ENCODE measurements at regions not wholly inside any gene's neighbourhood (a gene's known extent, or its start where the extent isn't known, plus 50 kb on each side); places are given as distances from the start of the nearest gene placed in this dataset.

- Mint-ChIP-seq H3K27me3 (no peaks in the 10 kb centered on the region), H3K4me3 (no peak overlapping the region), H3K27ac (no peak overlapping the region), H3K36me3 (ENCODE audit: low read depth) (no peaks in the 10 kb centered on the region), H3K9me3 (peaks cover 5% of the 10 kb centered on the region), H3K4me1 (ENCODE audit: low read depth) (no peaks in the 10 kb centered on the region)
Measured at GRCh38 chr1:82423174-82423815, 622.6 kb downstream of the ADGRL2 start.

GRCh38 chr1:82421782-82422181 lies 621.0 kb downstream of the ADGRL2 start:
- no peaks in the 10 kb centered on the region for H3K4me1 Mint-ChIP-seq (ENCODE audit: low read depth)
- H3K36me3 Mint-ChIP-seq (ENCODE audit: low read depth): no peaks in the 10 kb centered on the region
- H3K27me3 Mint-ChIP-seq: no peaks in the 10 kb centered on the region
- no peak overlapping the region for H3K27ac Mint-ChIP-seq
- no peak overlapping the region for H3K4me3 Mint-ChIP-seq
- H3K9me3 Mint-ChIP-seq: no peaks in the 10 kb centered on the region

- no peaks in the 10 kb centered on the region for H3K36me3 Mint-ChIP-seq (ENCODE audit: low read depth)
- H3K4me3 Mint-ChIP-seq: no peak overlapping the region
- H3K9me3 Mint-ChIP-seq: no peaks in the 10 kb centered on the region
- H3K27me3 Mint-ChIP-seq: no peaks in the 10 kb centered on the region
- no peaks in the 10 kb centered on the region for H3K4me1 Mint-ChIP-seq (ENCODE audit: low read depth)
- H3K27ac Mint-ChIP-seq: no peak overlapping the region
Measured at GRCh38 chr1:82420584-82420983, 619.9 kb downstream of the ADGRL2 start.

- Mint-ChIP-seq H3K4me1 (ENCODE audit: low read depth) (no peaks in the 10 kb centered on the region), H3K9me3 (peaks cover 2% of the 10 kb centered on the region), H3K36me3 (ENCODE audit: low read depth) (no peaks in the 10 kb centered on the region), H3K27me3 (no peaks in the 10 kb centered on the region), H3K27ac (no peak overlapping the region), H3K4me3 (no peak overlapping the region)
Measured at GRCh38 chr1:82411605-82412004, 610.9 kb downstream of the ADGRL2 start.

- Mint-ChIP-seq H3K4me1 (ENCODE audit: low read depth) (no peaks in the 10 kb centered on the region), H3K36me3 (ENCODE audit: low read depth) (no peaks in the 10 kb centered on the region), H3K27ac (no peak overlapping the region), H3K9me3 (peaks cover 7% of the 10 kb centered on the region), H3K27me3 (no peaks in the 10 kb centered on the region), H3K4me3 (no peak overlapping the region)
Measured at GRCh38 chr1:82405333-82405732, 604.6 kb downstream of the ADGRL2 start.

GRCh38 chr1:82401116-82401515 lies 600.4 kb downstream of the ADGRL2 start:
- no peak overlapping the region for H3K27ac Mint-ChIP-seq
- H3K9me3 Mint-ChIP-seq: peaks cover under 1% of the 10 kb centered on the region
- no peaks in the 10 kb centered on the region for H3K27me3 Mint-ChIP-seq
- H3K36me3 Mint-ChIP-seq (ENCODE audit: low read depth): no peaks in the 10 kb centered on the region
- no peak overlapping the region for H3K4me3 Mint-ChIP-seq
- H3K4me1 Mint-ChIP-seq (ENCODE audit: low read depth): no peaks in the 10 kb centered on the region

- no peak overlapping the region for H3K27ac Mint-ChIP-seq
- H3K4me1 Mint-ChIP-seq (ENCODE audit: low read depth): no peaks in the 10 kb centered on the region
- no peaks in the 10 kb centered on the region for H3K27me3 Mint-ChIP-seq
- H3K9me3 Mint-ChIP-seq: no peaks in the 10 kb centered on the region
- no peaks in the 10 kb centered on the region for H3K36me3 Mint-ChIP-seq (ENCODE audit: low read depth)
- no peak overlapping the region for H3K4me3 Mint-ChIP-seq
Measured at GRCh38 chr1:82400521-82400920, 599.8 kb downstream of the ADGRL2 start.

GRCh38 chr1:82399093-82399492 lies 598.4 kb downstream of the ADGRL2 start:
- Mint-ChIP-seq H3K9me3 (no peaks in the 10 kb centered on the region), H3K4me1 (ENCODE audit: low read depth) (no peaks in the 10 kb centered on the region), H3K36me3 (ENCODE audit: low read depth) (no peaks in the 10 kb centered on the region), H3K4me3 (no peak overlapping the region), H3K27ac (no peak overlapping the region), H3K27me3 (no peaks in the 10 kb centered on the region)

- H3K36me3 Mint-ChIP-seq (ENCODE audit: low read depth): no peaks in the 10 kb centered on the region
- H3K4me3 Mint-ChIP-seq: no peak overlapping the region
- no peaks in the 10 kb centered on the region for H3K27me3 Mint-ChIP-seq
- H3K4me1 Mint-ChIP-seq (ENCODE audit: low read depth): no peaks in the 10 kb centered on the region
- no peak overlapping the region for H3K27ac Mint-ChIP-seq
- no peaks in the 10 kb centered on the region for H3K9me3 Mint-ChIP-seq
Measured at GRCh38 chr1:82398357-82398756, 597.6 kb downstream of the ADGRL2 start.

- Mint-ChIP-seq H3K4me3 (no peak overlapping the region), H3K4me1 (ENCODE audit: low read depth) (no peaks in the 10 kb centered on the region), H3K36me3 (ENCODE audit: low read depth) (no peaks in the 10 kb centered on the region), H3K27me3 (no peaks in the 10 kb centered on the region), H3K9me3 (no peaks in the 10 kb centered on the region), H3K27ac (no peak overlapping the region)
Measured at GRCh38 chr1:82395440-82395839, 594.7 kb downstream of the ADGRL2 start.

- Mint-ChIP-seq H3K27ac (no peak overlapping the region), H3K4me3 (no peak overlapping the region), H3K4me1 (ENCODE audit: low read depth) (no peaks in the 10 kb centered on the region), H3K36me3 (ENCODE audit: low read depth) (no peaks in the 10 kb centered on the region), H3K27me3 (no peaks in the 10 kb centered on the region), H3K9me3 (no peaks in the 10 kb centered on the region)
Measured at GRCh38 chr1:82392946-82393345, 592.2 kb downstream of the ADGRL2 start.

GRCh38 chr1:82392513-82392912 lies 591.8 kb downstream of the ADGRL2 start:
- Mint-ChIP-seq H3K36me3 (ENCODE audit: low read depth) (no peaks in the 10 kb centered on the region), H3K27me3 (no peaks in the 10 kb centered on the region), H3K4me1 (ENCODE audit: low read depth) (no peaks in the 10 kb centered on the region), H3K4me3 (no peak overlapping the region), H3K27ac (no peak overlapping the region), H3K9me3 (peaks cover under 1% of the 10 kb centered on the region)

- H3K4me3 Mint-ChIP-seq: no peak overlapping the region
Measured at GRCh38 chr1:82391712-82392111, 591.0 kb downstream of the ADGRL2 start.

GRCh38 chr1:82390627-82391026 lies 589.9 kb downstream of the ADGRL2 start:
- H3K4me3 Mint-ChIP-seq: no peak overlapping the region
- H3K36me3 Mint-ChIP-seq (ENCODE audit: low read depth): no peaks in the 10 kb centered on the region
- H3K4me1 Mint-ChIP-seq (ENCODE audit: low read depth): no peaks in the 10 kb centered on the region
- H3K27ac Mint-ChIP-seq: no peak overlapping the region
- peaks cover 3% of the 10 kb centered on the region for H3K9me3 Mint-ChIP-seq
- no peaks in the 10 kb centered on the region for H3K27me3 Mint-ChIP-seq

More at GRCh38 chr1:82391712-82392111, 591.0 kb downstream of the ADGRL2 start:
- no peak overlapping the region for H3K27ac Mint-ChIP-seq
- H3K4me1 Mint-ChIP-seq (ENCODE audit: low read depth): no peaks in the 10 kb centered on the region
- peaks cover 3% of the 10 kb centered on the region for H3K9me3 Mint-ChIP-seq
- H3K36me3 Mint-ChIP-seq (ENCODE audit: low read depth): no peaks in the 10 kb centered on the region
- H3K27me3 Mint-ChIP-seq: no peaks in the 10 kb centered on the region

- no peaks in the 10 kb centered on the region for H3K4me1 Mint-ChIP-seq (ENCODE audit: low read depth)
- peaks cover 3% of the 10 kb centered on the region for H3K9me3 Mint-ChIP-seq
- no peak overlapping the region for H3K4me3 Mint-ChIP-seq
- H3K36me3 Mint-ChIP-seq (ENCODE audit: low read depth): no peaks in the 10 kb centered on the region
- no peaks in the 10 kb centered on the region for H3K27me3 Mint-ChIP-seq
- H3K27ac Mint-ChIP-seq: no peak overlapping the region
Measured at GRCh38 chr1:82388679-82389078, 587.9 kb downstream of the ADGRL2 start.

- no peak overlapping the region for H3K27ac Mint-ChIP-seq
- no peaks in the 10 kb centered on the region for H3K27me3 Mint-ChIP-seq
- peaks cover 3% of the 10 kb centered on the region for H3K9me3 Mint-ChIP-seq
- H3K4me3 Mint-ChIP-seq: no peak overlapping the region
- no peaks in the 10 kb centered on the region for H3K36me3 Mint-ChIP-seq (ENCODE audit: low read depth)
- H3K4me1 Mint-ChIP-seq (ENCODE audit: low read depth): no peaks in the 10 kb centered on the region
Measured at GRCh38 chr1:82387012-82387366, 586.3 kb downstream of the ADGRL2 start.

Data from stimulated activated naive CD8-positive, alpha-beta T cell treated with anti-CD3 and anti-CD28 coated beads, Interleukin-15, Interleukin-2, amounts not matched to agents 100 ng/mL and 50 ng/mL, for 24 hours (primary cell).